ENCODE measurements at regions not wholly inside any gene's neighbourhood (a gene's known extent, or its start where the extent isn't known, plus 50 kb on each side); places are given as distances from the start of the nearest gene placed in this dataset.

- no peak for DNase-seq (ENCODE audit: low spot score)
- intact Hi-C loops (cut with DNase I) = loop anchor here (10.0 kb wide), 1 partner anchor 202 kb away; no protein-coding TSS in a partner anchor
Measured at GRCh38 chr2:18172607-18173006, 294.1 kb downstream of the KCNS3 start.

- intact Hi-C loops (cut with DNase I) = loop anchor here (10.0 kb wide), 1 partner anchor 203 kb away; no protein-coding TSS in a partner anchor
- DNase-seq (ENCODE audit: low spot score) = no peak
Measured at GRCh38 chr2:18171191-18172139, 293.0 kb downstream of the KCNS3 start.

DNA sequence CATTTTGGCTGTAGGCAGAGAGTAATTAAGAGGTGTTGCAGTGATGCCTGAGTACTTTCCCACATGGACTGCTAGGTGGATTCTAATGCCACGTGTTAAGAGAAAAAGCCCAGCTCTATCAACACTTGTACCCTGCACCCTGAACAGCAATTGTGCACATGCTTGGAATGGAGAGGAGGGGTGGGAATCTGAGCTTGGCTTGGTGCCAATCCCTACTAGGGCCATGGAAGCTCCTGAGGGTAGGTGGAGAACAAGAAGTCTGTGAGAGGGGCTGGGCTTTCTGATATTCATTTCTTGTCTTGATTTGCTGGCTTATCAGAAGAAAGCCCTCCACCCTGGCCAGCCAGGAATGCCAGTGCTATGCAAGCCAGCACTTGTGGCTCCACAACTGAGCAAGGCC, 292.2 kb downstream of the KCNS3 start:
- DNase-seq (ENCODE audit: low spot score) = no peak
- intact Hi-C loops (cut with DNase I) = loop anchor here (10.0 kb wide), 1 partner anchor 204 kb away; no protein-coding TSS in a partner anchor

DNA sequence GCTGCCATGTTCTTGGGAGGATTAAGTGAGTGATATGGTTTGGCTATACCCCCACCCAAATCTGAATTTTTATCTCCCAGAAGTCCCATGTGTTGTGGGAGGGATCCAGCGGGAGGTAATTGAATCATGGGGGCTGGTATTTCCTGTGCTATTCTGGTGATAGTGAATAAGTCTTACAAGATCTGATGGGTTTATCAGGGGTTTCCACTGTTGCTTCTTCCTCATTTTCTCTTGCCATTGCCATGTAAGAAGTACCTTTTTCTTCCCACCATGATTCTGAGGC, 291.4 kb downstream of the KCNS3 start:
- no peak for DNase-seq (ENCODE audit: low spot score)
- intact Hi-C loops (cut with DNase I) = loop anchor here (10.0 kb wide), 1 partner anchor 205 kb away; no protein-coding TSS in a partner anchor

DNA sequence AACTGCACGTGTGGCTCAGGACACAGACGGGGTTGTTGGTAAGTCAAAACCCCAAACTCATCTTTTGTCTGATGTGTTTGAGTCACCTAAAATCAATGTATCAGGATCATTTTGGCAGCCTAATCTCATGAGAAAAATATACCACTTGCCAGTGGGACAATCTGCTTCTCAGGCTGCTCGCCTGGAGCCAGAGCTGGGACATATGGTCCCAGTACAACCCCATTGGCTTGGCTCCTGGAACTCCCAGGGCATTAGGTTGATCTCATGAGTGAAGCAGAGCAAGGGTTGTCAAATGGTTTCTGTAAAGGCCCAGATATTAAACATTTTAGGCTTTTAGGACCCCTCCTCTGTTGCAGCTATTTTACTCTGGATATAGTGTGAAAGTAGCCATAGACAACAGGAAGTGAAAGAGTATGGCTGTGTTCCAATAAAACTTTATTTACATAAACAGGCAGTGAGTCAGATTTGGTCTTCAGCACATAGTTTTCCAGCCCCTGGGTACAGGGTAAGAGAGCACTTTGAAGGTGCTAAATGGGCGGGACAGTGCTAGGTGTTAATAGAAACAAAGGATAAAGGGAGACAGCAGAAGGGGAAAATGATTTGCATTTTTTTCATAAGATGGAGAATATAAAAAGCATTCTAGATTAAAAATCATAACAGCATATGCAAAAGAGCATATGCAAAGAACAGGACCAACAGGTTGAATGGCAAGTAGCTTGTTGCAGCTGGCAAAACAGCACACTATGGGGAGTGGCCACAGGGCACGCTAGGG, 290.8 kb downstream of the KCNS3 start:
- no peak for DNase-seq (ENCODE audit: low spot score)
- intact Hi-C loops (cut with DNase I) = no loop called here

GRCh38 chr2:18167871-18168270, 289.4 kb downstream of the KCNS3 start:
- no peak for DNase-seq (ENCODE audit: low spot score)
- intact Hi-C loops (cut with DNase I) = no loop called here

DNA sequence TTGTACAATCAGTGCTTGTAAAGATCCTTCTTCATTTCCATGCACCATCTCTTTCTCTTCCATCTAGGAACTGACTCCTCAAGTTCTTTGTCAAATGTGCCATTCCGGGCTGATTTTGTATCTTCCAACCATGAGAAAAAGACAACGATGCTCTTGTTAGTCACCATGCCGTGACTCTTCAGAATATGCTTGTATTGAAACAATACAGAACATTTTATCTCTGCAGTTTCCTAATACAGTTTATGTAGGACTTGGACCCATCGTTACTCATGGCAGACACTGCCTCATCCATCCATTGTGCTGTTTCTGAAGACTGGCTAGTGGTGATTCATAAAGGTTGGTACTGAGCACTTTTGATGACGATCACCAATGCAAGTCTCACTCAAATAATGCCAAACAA, 283.2 kb downstream of the KCNS3 start:
- intact Hi-C loops (cut with DNase I) = no loop called here
- DNase-seq (ENCODE audit: low spot score) = no peak

DNA sequence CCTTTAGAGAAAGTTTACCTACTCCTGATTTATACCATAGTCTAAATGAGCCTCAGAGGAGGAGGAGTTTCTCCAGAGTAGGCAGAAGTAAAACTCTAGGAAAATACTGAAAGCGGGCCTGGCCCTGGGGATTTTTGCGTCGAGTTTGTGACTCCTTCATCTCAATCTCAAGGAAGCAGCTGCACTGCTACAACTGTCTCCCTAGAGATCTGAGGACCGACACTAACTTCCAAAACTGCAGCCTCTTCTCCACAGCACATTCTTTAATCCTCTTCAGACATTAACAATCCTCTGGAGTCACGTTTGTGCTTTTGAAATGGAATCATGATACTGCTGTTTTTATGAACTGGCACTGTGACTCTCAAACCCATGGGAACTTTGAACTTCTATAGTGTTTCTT, 281.4 kb downstream of the KCNS3 start:
- DNase-seq (ENCODE audit: low spot score) = no peak
- intact Hi-C loops (cut with DNase I) = no loop called here

DNA sequence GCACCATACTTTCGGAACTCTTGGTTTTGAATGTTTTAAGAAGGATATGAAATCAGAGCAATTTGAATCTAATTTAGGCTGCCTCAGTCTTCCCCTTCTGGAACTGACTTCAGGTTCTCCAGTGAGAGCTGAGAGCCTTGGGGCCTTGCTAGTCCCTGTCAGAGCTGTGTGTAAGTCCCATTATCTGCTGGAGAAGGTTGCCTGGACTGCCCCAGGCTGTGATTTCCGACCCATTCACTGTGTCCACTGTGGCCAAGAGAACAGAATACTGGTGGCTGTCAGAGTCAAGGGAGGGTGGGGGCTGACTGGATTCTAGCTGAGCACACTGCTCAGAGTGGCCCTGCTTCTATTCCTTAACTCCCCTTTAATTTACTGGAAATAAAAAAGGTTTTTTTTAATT, 278.0 kb downstream of the KCNS3 start:
- DNase-seq (ENCODE audit: low spot score) = no peak
- intact Hi-C loops (cut with DNase I) = no loop called here

GRCh38 chr2:18156002-18156401, 277.5 kb downstream of the KCNS3 start:
- intact Hi-C loops (cut with DNase I) = no loop called here
- DNase-seq (ENCODE audit: low spot score) = no peak

DNA sequence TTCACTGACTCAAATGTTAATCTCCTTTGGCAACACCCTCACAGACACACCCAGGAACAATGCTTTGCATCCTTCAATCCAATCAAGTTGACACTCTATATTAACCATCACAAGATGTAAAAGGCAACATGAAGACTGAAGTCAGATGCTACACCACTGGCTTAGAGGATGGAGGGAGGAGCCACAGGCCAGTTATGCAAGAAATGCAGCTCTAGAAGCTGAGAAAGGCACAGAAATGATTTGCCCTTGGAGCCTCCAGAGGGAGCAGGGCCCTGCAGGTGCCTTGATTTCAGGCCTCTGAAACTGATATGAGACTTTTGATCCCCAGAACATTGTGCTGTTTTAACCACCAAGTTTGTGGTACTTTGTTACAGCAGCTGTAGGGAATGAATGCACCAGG, 276.3 kb downstream of the KCNS3 start:
- intact Hi-C loops (cut with DNase I) = no loop called here
- no peak for DNase-seq (ENCODE audit: low spot score)

- intact Hi-C loops (cut with DNase I) = no loop called here
- no peak for DNase-seq (ENCODE audit: low spot score)
Measured at GRCh38 chr2:18154259-18154658, 275.8 kb downstream of the KCNS3 start.

DNA sequence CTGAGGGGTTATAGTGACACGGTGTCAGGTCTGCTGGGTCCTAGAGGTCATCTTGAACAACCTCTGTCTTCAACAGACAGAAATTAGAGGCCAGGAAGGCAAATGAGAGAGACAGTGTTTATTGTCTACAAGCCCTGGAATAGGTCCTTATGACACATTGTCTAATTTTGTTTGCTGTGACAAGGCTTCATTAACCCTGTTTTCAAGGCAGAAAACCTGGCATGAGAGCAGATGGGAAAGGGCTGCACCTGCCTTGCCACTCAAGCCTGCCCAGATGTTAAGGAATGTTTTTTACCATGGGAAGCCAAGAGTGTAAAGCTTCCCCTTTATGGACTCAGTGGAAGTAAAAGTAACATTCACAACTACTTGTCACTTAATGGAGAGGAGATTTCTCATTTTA, 275.3 kb downstream of the KCNS3 start:
- intact Hi-C loops (cut with DNase I) = no loop called here
- no peak for DNase-seq (ENCODE audit: low spot score)

DNA sequence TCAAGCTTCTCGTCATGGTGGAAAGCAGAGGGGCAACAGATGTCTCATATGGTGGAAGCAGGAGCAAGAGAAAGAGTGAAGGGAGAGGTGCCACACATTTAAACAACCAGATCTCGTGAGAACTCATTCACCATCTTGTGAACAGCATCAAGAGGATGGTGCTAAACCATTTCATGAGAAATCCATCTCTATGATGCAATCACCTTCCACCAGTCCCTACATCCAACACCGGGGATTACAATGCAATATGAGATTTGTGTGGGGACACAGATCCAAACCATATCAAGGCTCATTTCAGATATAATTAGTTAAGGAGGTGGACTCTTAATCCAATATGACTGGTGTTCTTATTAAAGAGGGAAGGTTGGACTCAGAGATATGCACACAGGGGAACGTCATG, 272.8 kb downstream of the KCNS3 start:
- DNase-seq (ENCODE audit: low spot score) = no peak
- intact Hi-C loops (cut with DNase I) = no loop called here

DNA sequence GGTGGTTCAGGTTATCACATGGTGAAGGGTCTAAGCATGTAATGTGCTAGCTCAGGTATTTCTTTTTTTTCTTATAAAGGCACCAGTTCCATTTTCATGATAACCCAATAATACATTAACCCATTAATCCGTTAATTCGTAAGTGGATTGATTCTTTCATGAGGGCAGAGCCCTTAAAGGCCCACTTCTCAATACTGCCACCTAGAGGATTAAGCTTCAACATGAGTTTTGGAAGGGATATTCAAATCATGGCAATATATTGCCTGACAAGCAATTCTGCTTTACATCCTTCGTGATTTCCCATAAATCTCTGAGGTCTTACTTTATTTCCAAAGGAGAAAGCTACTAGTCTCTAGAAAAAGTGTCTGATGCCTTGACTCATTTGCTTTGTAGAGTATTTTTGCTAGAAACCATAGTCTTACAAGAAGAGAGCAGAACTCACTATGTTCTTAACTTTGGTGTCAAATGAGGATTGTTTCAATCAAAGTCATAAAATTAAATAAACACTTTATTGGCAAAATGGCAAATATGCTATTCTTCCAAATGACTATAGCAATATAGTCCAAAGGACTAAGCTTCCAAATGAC, 271.3 kb downstream of the KCNS3 start:
- DNase-seq (ENCODE audit: low spot score) = no peak
- intact Hi-C loops (cut with DNase I) = loop anchor here (1.0 kb wide), 1 partner anchor 297 kb away; no protein-coding TSS in a partner anchor

- DNase-seq (ENCODE audit: low spot score) = no peak
- intact Hi-C loops (cut with DNase I) = no loop called here
Measured at GRCh38 chr2:18136881-18137475, 258.5 kb downstream of the KCNS3 start.

GRCh38 chr2:18133310-18133709, 254.8 kb downstream of the KCNS3 start:
- intact Hi-C loops (cut with DNase I) = no loop called here
- DNase-seq (ENCODE audit: low spot score) = no peak

GRCh38 chr2:18132697-18133096, 254.2 kb downstream of the KCNS3 start:
- intact Hi-C loops (cut with DNase I) = no loop called here
- DNase-seq (ENCODE audit: low spot score) = no peak

GRCh38 chr2:18131761-18132160, 253.3 kb downstream of the KCNS3 start:
- intact Hi-C loops (cut with DNase I) = no loop called here

GRCh38 chr2:18129348-18129747, 250.9 kb downstream of the KCNS3 start:
- intact Hi-C loops (cut with DNase I) = no loop called here
- DNase-seq (ENCODE audit: low spot score) = no peak

More at GRCh38 chr2:18131761-18132160, 253.3 kb downstream of the KCNS3 start:
- DNase-seq (ENCODE audit: low spot score) = no peak
